ENCODE measurements at regions not wholly inside any gene's neighbourhood (a gene's known extent, or its start where the extent isn't known, plus 50 kb on each side); places are given as distances from the start of the nearest gene placed in this dataset.

- no peak overlapping the region for H3K4me3 ChIP-seq
- H3K36me3 ChIP-seq = no peaks in the 10 kb centered on the region
- no peak for TF ChIP-seq EP300 (IDR thresholded peaks at IDR 0.05)
- no peak for TF ChIP-seq CTCF (IDR thresholded peaks at IDR 0.05)
- TF ChIP-seq POLR2A (IDR thresholded peaks at IDR 0.05; ENCODE audit: low read depth) = no peak
- TF ChIP-seq POLR2AphosphoS5 (IDR thresholded peaks at IDR 0.05) = no peak
- no peaks in the 10 kb centered on the region for H3K9me3 ChIP-seq
- H3K4me1 ChIP-seq = no peaks in the 10 kb centered on the region
- 87% methylated on average over 2 of the region's 2 CpGs for WGBS
- no peak overlapping the region for H3K27ac ChIP-seq (replicated peaks in 1 of 4)
- no peaks in the 10 kb centered on the region for H3K27me3 ChIP-seq
- intact Hi-C loops (cut with DNase I) = no loop called here
- DNase-seq (ENCODE audit: extremely low spot score) = no peak
Measured at GRCh38 chr16:72311426-72311825, 139.5 kb upstream of the PMFBP1 start.

GRCh38 chr16:72309001-72309400, 137.0 kb upstream of the PMFBP1 start:
- H3K4me3 ChIP-seq = no peak overlapping the region
- no peaks in the 10 kb centered on the region for H3K9me3 ChIP-seq
- DNase-seq (ENCODE audit: extremely low spot score) = no peak
- H3K4me1 ChIP-seq = no peaks in the 10 kb centered on the region
- H3K27ac ChIP-seq (replicated peaks in 1 of 4) = no peak overlapping the region
- TF ChIP-seq POLR2A (IDR thresholded peaks at IDR 0.05; ENCODE audit: low read depth) (no peak), EP300 (IDR thresholded peaks at IDR 0.05) (no peak), POLR2AphosphoS5 (IDR thresholded peaks at IDR 0.05) (no peak), CTCF (IDR thresholded peaks at IDR 0.05) (no peak)
- no peaks in the 10 kb centered on the region for H3K27me3 ChIP-seq
- intact Hi-C loops (cut with DNase I) = no loop called here
- 92% methylated on average over 4 of the region's 4 CpGs for WGBS
- H3K36me3 ChIP-seq = no peaks in the 10 kb centered on the region

GRCh38 chr16:72308396-72308795, 136.4 kb upstream of the PMFBP1 start:
- H3K4me1 ChIP-seq = no peaks in the 10 kb centered on the region
- no peaks in the 10 kb centered on the region for H3K27me3 ChIP-seq
- no peak overlapping the region for H3K4me3 ChIP-seq
- no peaks in the 10 kb centered on the region for H3K9me3 ChIP-seq
- no peaks in the 10 kb centered on the region for H3K36me3 ChIP-seq
- intact Hi-C loops (cut with DNase I) = no loop called here
- no peak for TF ChIP-seq EP300 (IDR thresholded peaks at IDR 0.05)
- TF ChIP-seq POLR2A (IDR thresholded peaks at IDR 0.05; ENCODE audit: low read depth) = no peak
- no peak for TF ChIP-seq POLR2AphosphoS5 (IDR thresholded peaks at IDR 0.05)
- TF ChIP-seq CTCF (IDR thresholded peaks at IDR 0.05) = no peak
- no peak overlapping the region for H3K27ac ChIP-seq (replicated peaks in 1 of 4)
- no peak for DNase-seq (ENCODE audit: extremely low spot score)

GRCh38 chr16:72302332-72302731, 130.4 kb upstream of the PMFBP1 start:
- H3K27ac ChIP-seq (replicated peaks in 1 of 4) = no peak overlapping the region
- no peak for DNase-seq (ENCODE audit: extremely low spot score)
- no peaks in the 10 kb centered on the region for H3K27me3 ChIP-seq
- intact Hi-C loops (cut with DNase I) = no loop called here
- H3K9me3 ChIP-seq = no peaks in the 10 kb centered on the region
- H3K4me3 ChIP-seq = no peak overlapping the region
- no peak for TF ChIP-seq POLR2A (IDR thresholded peaks at IDR 0.05; ENCODE audit: low read depth)
- no peak for TF ChIP-seq CTCF (IDR thresholded peaks at IDR 0.05)
- no peak for TF ChIP-seq EP300 (IDR thresholded peaks at IDR 0.05)
- no peak for TF ChIP-seq POLR2AphosphoS5 (IDR thresholded peaks at IDR 0.05)
- H3K4me1 ChIP-seq = no peaks in the 10 kb centered on the region
- H3K36me3 ChIP-seq = no peaks in the 10 kb centered on the region
- 66% methylated on average over 2 of the region's 2 CpGs for WGBS

GRCh38 chr16:72301523-72302236, 129.7 kb upstream of the PMFBP1 start:
- no peak for TF ChIP-seq POLR2A (IDR thresholded peaks at IDR 0.05; ENCODE audit: low read depth)
- TF ChIP-seq POLR2AphosphoS5 (IDR thresholded peaks at IDR 0.05) = no peak
- TF ChIP-seq CTCF (IDR thresholded peaks at IDR 0.05) = no peak
- no peak for TF ChIP-seq EP300 (IDR thresholded peaks at IDR 0.05)
- H3K27ac ChIP-seq (replicated peaks in 1 of 4) = no peak overlapping the region
- H3K36me3 ChIP-seq = no peaks in the 10 kb centered on the region
- H3K27me3 ChIP-seq = no peaks in the 10 kb centered on the region
- intact Hi-C loops (cut with DNase I) = no loop called here
- no peak for DNase-seq (ENCODE audit: extremely low spot score)
- H3K4me1 ChIP-seq = no peaks in the 10 kb centered on the region
- no peaks in the 10 kb centered on the region for H3K9me3 ChIP-seq
- WGBS = 62% methylated on average over 8 of the region's 8 CpGs
- no peak overlapping the region for H3K4me3 ChIP-seq

Data from esophagus muscularis mucosa (tissue), 4 donors.